Stimulated activated CD8-positive, alpha-beta memory T cell treated with anti-CD3 and anti-CD28 coated beads, Interleukin-7, amount 100 ng/mL, for 48 hours (primary cell): ENCODE measurements at regions not wholly inside any gene's neighbourhood (a gene's known extent, or its start where the extent isn't known, plus 50 kb on each side); places are given as distances from the start of the nearest gene placed in this dataset.
"Not testable (repeated sequence)": the region's sequence is repeated elsewhere in the genome, so short reads cannot be mapped to it uniquely, and the experiment has no call there.

Experiments
- DNase-seq, 2 donors: peaks; one replicate each; pipeline ENCODE4 v3.0.0-alpha.2; 2020; ENCODE audit warnings: low read depth in 1 of 2; ENCODE audit errors: extremely low read depth in 1 of 2

DNA sequence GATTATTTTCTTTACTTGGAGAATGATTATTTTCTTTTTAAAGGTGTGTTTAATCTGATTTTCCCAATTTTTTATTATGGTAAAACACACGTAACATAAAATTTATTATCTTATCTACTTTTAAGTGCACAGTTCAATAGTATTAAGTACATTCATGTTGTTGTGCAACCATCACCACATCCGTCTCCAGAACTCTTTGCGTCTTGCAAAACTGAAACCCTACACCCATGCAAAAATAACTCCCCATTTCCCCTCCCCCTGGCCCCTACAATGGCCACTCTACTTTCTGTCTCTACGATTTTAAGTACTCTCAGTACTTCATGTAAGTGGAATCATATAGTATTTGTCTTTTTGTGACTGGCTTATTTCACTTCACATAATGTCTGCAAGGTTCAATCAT is 230.7 kb downstream of the SATB1 start:
- DNase-seq: no peak

DNA sequence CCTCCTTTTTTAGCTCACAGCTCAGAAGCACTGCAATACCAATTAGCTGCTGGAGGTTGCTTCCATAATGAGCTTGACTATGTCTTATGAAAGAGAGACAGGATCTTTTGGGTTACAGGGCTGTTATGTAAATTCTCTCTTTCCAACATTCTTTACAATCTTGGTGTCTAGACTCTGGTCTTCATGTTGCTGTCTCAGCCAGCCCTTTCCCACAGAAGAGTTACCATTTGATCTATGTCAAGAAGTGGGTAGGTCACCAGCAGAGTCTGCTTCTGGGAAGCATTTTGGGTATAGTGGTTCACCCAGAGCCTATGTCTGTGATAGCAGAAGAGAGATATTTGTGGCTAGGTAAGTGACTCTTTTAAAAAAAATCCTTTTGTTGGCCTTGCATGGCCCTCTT is 234.5 kb downstream of the SATB1 start:
- no peak for DNase-seq

DNA sequence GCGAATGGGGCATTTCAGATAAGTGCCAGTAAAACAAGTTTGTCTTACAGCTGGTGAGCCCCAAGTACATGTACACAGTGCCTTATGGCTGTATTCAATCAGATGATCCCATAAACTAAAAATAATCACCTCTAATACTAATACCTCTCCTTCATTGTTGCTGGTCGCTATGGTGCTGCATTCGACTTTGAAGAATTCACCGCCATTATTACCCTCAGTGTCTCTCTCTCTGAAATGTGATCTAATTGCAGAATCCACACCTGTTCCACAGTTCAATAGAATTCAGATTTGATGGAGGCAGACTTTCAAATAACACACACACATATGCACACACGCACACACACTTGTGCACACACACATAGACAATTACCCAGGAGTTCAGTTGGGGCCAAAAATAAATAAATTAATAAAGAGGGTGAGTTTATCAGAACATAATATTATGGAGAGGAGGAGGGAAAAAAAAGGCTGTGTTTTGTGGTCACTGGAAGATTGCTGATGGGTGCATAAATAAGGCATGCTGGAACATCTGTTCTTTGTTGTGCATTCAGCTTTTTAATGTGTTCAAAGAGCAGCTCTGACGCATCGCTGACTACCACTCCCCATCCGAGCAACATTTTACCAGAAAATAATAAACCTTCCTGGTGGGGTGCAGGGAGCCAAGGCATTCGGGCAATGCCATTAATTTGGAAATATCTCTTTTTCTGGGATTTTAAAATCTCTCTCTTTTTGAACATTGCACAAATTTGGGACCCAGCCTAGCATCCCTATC is 235.7 kb downstream of the SATB1 start:
- no peak for DNase-seq

DNA sequence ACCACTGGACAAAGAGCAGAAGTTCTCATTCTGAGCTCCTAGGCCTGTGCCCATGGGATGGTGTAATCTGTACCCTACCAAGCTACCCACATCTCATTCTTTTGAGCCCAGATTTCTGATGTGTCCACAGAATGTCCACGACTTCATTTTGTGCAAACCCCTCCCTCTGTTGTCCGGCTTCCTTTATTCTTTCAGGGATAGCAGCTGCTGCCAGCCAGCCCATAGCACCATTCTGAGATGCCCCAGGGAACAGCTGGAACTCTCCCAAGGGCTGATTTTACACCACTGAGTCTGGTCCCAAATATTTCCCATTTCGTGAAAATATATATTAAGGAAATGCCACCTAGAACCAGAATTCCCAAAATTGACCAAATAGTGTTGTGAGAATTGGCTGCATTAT is 236.6 kb downstream of the SATB1 start:
- no peak for DNase-seq

DNA sequence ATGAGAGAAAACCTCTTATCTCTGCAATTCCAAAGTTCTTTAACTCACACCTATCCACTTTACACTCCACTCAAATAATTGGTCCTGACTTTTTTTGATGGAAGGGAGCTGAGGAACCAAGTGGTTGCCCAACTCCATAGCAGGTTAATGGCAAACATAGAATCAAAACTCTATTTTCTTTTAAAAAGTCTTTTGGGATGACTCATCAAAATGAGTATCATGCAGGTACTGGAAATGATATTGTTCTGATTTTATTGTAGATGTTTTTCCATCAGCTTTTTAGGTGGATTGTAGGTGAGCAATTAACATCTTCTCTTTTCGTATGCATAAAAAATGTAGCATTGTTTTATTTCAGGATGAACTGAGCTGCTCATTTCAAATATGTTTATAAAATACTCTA is 239.5 kb downstream of the SATB1 start:
- no peak for DNase-seq

DNA sequence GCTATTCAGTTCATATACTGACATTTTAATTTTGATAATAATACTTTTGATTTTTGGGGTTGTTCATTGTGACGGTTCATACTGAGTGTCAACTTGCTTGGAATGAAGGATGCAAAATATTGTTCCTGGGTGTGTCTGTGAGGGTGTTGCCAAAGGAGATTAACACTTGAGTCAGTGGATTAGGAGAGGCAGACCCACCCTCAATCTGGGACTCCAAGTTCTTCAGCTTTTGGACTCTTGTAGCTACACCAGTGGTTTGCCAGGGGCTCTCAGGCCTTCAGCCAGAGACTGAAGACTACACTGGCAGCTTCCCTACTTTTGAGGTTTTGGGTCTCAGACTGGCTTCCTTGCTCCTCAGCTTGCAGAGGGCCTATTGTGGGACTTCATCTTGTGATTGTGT is 242.2 kb downstream of the SATB1 start:
- not testable (repeated sequence) for DNase-seq

DNA sequence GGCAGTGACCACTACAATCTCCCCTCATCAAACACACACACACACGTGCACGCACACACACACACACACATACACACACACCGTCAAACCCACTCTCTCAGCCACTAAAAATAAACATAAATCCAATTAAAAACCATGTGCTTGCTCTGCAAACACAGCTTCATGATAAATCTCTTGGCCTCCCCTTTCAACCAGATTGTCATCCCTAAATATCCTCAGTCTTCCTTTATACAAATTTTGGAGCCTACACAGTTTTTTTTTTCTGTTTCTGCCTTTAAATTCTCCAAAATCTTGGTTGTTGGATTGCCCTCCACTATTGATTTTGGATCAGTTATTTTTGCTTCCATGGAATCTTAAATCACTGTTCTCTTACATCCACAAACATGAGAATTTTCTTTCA is 245.6 kb downstream of the SATB1 start:
- no peak for DNase-seq

DNA sequence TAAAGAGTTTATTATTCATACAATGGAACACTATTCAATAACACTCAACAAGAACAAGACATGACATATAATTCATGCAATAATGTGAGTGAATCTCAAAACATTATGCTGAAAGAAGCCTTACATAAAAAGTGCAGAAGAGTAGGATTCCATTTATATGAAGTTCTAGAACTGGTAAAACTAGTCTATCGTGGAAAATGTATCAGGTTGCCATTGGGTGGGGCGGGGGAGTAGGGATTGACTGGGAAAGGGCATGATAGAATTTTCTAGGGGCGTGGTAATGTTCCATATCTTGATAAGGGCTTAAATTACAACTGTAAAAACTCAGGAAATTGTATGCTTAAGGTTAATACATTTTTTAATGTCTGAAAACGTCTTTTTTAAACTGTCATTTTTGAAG is 247.9 kb downstream of the SATB1 start:
- no peak for DNase-seq

DNA sequence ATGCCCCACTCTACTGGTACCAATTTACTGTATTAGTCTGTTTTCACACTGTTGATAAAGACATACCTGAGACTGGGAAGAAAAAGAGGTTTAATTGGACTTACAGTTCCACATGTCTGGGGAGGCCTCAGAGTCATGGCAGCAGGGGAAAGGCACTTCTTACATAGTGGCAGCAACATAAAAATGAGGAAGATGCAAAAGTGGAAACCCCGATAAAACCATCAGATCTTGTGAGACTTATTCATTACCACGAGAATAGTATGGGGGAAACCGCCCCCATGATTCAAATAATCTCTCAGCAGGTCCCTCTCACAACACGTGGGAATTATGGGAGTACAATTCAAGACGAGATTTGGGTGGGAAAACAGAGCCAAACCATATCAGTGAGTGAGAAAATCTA is 251.2 kb downstream of the SATB1 start:
- not testable (repeated sequence) for DNase-seq

DNA sequence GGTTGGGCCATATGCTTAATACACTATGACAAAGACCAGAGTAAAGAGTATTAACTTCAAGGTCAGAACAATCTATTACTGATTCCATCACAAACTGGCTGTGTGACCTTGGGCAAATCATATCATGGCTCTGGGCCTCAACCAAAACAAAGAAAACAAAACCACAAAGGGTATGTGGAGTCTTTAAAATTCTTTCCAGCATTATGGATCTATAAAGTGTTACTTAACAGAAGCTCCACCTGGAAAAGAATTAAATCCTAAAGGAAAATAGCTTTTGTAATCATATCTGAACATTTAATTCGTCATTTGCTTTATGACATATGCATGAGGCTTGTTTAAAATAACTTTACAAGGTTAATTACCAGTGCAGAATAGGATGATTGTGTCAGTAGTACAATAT is 265.5 kb downstream of the SATB1 start:
- no peak for DNase-seq

DNA sequence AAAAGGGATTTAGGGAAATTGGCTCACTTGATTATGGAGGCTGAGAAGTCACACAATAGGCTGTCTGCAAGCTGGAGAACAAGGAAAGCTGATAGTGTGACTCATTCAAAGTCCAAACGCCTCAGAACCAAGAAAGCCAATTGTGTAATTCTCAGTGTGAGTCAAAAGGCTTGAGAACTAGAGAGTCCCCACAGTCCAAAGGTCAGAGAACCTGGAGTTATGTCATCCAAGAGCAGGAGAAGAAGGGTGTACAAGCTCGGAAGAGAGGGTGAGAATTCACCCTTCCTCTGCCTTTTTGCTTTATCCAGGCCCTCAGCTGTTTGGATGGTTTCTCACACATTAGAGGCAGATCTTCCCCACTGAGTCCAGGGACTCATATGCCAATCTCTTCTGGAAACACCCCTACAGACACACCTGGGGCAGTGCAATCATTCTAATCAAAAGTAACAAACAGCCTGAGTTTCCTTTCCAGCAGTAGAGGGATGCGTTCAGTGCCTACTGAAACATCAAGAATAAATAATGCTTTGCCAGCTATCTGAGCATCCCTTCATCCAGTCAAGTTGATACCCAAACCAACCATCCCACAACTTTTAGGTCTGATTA is 271.5 kb downstream of the SATB1 start:
- DNase-seq: no peak

DNA sequence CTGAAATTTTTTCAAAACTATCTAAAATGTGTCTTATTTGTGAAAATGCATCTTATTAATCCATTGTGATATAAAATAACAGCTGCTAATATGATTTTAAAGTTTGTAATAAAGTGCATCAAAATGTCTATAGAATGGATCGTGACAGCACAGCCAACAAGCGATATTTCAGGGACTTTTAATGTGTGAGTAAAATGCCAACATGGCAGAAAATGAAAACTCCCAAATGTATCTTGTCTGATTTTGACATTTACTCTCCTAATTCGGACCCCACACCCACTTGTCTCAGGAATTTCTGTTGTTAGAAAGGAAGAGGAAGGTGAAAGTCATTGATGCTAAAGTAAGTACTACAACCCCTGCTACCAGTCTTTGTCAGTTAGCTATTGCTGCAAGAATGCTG is 273.9 kb downstream of the SATB1 start:
- DNase-seq: no peak

DNA sequence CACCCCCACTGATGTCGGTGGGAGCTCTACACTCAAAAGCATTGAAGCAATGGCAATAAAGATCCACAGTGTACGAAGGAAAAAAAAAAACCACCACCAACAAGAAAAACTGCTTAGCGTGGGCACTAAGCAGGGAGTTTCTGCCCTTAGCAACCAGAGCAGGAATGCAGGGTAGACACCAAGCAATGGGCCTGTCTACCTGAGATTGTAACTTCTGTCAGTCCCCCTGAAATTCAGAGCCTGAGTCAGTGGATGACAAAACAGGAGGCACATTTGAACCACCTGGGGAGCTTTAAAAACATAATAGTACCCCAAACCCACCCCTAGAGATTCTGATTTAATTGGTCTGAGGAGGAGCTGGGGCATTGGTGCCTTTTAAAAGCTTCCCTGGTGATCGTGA is 275.2 kb downstream of the SATB1 start:
- no peak for DNase-seq

DNA sequence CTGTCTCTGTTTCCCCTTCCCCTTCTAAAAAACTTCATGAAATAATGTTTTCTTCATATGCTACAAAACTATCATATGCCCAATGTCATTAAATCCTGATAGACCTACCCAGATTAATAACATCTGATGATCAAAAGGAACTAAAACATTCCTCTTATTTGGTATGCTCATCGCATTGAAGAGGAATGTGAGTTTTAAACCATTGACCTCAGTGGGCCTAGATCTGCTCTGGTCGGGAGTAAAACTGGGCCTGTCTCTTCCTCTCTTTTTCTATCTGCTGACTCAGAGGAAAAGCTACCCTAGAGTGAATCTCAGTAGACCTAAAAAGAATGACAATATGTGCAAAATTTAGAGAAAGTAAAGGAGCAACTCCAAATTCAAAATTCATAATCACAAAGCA is 275.8 kb downstream of the SATB1 start:
- DNase-seq: no peak

DNA sequence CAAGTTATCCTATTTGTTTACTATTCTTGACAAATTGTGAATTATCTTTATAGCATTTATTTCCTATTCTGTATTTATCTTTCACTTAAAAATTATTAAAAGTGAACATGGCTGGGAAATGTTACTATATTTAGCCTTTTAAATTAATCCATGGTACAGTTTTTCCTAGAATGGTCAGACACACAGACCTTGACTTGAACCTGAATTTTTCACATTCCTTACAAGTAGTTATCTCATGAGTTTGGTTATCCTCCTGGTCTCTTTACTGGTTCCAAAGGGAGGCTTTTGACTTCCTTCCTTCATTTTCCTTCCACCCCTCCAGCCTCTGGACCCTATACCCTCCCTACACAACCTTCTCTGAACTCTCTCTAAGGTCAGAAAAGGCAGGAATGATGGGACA is 280.6 kb downstream of the SATB1 start:
- DNase-seq: no peak

DNA sequence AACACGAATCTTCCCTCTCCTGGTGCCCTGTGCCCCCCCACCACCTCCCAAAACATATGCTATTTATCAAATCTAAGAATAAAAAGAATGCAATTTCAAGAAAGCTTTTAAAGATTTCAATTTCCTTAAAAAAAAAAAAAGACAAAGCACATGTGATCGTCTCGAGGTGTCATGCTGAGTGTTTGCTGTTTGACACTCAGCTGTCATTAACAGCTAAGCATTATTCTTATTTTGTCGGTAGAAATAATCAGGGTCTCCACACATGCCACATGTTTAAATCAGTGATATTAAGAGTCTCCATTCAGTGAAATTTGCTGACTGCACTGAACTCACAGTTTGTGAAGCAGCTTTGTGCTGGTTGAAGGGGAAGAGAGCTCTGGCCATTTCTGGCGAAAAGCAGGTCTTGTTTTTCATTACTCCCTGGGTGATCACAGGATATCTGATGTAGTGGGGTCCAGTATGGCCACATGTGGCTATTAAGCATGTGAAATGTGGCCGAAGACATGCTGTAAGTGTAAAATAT is 281.8 kb downstream of the SATB1 start:
- no peak for DNase-seq

DNA sequence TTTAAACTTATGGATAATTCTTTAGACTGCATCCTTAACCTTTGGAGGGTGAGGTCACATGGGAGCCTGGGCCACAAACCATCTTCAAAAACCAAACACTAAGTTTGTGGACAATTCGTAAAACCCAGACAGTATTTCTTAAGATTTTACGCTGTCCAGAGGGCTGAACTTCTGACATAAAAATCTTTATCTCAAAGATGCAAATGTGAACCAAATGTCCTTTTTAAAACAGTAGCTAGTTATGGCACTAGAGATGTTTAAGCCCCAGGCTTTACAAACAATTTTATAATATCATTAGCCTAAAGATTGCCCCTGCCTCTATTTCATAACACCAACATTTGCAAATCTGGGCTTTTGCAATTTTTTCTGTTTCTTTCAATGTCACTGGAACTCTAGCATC is 287.2 kb downstream of the SATB1 start:
- DNase-seq: no peak

DNA sequence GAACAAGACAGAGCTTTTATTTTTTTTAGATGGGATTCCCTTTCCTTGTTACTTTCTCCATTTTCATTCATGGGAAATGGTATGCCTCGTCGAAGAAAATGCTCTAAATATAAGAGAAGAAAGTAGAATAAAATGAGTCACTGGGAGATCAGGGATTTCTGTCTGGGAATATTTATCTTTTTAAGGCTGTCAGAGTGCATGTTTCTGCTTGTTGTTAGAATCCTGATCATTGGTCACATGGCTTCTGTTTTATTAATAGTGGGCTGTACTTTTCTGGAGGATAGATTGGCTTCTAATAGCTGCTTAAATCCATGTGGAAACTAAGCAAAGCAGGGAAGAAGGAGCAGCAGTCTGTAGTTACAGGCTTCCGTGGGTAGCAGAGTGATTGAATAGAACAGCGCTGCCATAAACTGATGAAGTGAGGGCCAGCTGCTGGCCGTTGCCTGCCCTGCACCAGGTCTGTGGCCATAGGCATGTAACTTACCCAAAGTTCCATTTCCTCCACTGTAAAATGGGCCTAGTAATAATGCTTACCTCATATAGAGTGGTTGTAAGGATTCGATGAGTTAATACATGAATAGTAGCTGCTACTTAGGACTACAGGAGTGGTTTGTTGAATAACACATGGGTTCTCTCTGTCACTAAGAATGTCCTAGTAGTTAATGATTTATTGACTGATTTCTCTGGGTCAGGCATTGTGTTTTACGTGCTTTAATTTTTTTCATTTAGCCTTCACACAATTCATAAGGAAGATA is 289.9 kb downstream of the SATB1 start:
- no peak for DNase-seq

DNA sequence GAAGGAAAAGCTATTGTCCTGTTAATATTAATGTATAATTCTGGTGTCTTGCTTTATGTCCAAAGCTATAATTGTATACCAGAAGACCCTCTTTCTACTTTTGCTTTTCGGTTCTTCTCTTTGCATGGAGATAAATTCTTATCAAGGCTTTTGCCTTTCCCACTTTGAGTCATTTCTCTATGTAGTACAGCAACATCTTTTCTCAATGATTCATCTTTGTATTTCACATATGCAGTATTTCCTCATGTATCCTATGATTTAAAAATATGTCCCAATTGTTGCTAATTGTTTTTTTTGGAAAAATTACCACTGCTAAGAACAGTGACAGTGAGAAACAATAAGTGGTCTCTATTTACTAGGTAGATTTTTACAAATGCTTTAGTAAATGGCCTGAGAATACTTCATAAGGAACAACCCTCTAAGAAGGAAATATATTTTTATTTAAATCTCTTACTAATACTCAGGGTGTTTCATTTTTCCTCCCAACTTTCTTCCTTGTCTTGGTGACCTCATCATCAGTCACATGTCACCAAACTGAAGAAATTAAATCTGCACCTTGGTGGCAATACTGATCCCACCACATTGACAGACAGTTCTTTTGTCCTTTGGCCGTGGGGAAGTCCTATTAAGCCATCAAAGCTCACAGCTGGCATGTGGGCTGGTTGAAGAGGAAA is 290.6 kb downstream of the SATB1 start:
- DNase-seq: no peak

DNA sequence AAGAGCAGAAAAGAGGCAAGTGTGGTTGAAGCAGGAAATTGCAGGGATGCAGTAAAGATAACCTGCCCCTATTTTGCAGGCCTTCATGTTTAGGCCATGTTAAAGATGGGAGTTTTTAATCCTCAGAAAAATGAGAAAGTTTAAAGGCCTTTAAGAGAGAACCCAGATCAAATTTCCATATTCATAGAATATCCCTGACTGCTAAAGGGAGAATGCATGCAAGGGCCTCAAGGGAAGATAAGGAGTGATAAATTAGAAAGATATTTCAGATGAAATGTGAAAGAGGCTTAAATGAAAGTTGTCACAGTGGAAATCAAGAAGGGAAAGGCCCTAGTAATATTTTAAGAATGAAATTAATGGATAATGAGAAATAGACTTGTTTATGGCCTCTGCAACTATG is 292.1 kb downstream of the SATB1 start:
- DNase-seq: no peak
